ENCODE measurements at regions not wholly inside any gene's neighbourhood (a gene's known extent, or its start where the extent isn't known, plus 50 kb on each side); places are given as distances from the start of the nearest gene placed in this dataset.
A peak's percentile ranks its signal among the peaks of the same experiment; 100 is the strongest.

DNA sequence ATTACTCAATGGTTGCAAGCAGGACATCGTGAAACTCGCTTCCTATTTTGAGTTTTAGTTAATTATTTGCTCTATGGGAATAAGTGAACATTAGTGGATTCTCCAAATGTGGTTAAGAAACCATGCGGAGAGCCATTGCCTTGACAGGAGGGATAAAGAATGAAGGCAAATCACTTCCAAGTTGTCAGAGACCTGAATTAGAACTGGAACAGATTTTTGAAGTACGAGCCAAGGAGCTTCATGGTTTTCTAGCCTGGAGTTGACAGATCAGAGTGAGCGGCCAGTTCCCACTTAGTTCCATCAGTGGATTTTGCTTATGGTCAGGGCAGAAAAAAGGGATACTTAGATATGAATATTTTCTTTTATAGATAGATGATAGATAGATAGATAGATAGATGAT lies 171.4 kb upstream of the CDH10 start:
- H3K9me3 ChIP-seq (ENCODE audit: control insufficient read depth in 2 of 3, low read length in 3 of 3), result no peaks in the 10 kb centered on the region
- no peak overlapping the region for H3K27ac ChIP-seq (ENCODE audit: low read depth, low read length)
- no peaks in the 10 kb centered on the region for H3K4me1 ChIP-seq (ENCODE audit: control insufficient read depth in 2 of 2, insufficient read depth in 2 of 2, low read length in 2 of 2)
- intact Hi-C loops (cut with micrococcal nuclease), result no loop called here
- Mint-ChIP-seq H3K9me3 (peaks cover 0 to 32% (median 10%) of the 10 kb centered on the region in 11 donors), H3K27ac (no peak overlapping the region), H3K4me3 (no peak overlapping the region), H3K36me3 (no peaks in the 10 kb centered on the region), H3K4me1 (no peaks in the 10 kb centered on the region), H3K27me3 (no peaks in the 10 kb centered on the region)
- no peak for DNase-seq
- ChIA-PET POLR2A (no interaction called here), CTCF (no interaction called here)
- no peak for ATAC-seq
- H3K4me3 ChIP-seq (ENCODE audit: low read length), result no peak overlapping the region
- no peaks in the 10 kb centered on the region for H3K27me3 ChIP-seq (ENCODE audit: control insufficient read depth in 2 of 2, insufficient read depth in 2 of 2, low read length in 2 of 2)
- H3K36me3 ChIP-seq (ENCODE audit: control insufficient read depth in 2 of 3, insufficient read depth in 3 of 3, low read length in 3 of 3), result no peaks in the 10 kb centered on the region

DNA sequence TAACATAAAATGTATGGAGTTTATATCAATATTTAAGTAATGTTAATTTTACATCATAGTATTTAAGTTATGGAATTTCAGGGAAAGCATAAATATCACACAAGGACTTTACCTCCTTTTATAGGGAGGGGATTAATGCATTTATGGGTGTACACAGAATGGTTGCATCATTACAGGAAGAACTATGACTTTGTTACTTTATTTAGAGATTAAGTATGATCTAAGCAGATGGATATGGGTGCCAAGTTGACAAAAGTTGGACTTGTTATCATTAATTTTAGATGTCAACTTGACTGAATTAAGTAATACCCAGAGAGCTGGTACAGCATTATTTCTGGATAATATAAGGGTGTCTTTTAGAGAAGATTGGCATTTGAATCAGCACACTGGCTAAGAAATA lies 160.5 kb upstream of the CDH10 start:
- no peaks in the 10 kb centered on the region for H3K4me1 Mint-ChIP-seq
- Histone ChIP-seq H3K4me3 (ENCODE audit: low read length) (no peak overlapping the region), H3K4me1 (ENCODE audit: control insufficient read depth in 2 of 2, insufficient read depth in 2 of 2, low read length in 2 of 2) (no peaks in the 10 kb centered on the region), H3K27me3 (ENCODE audit: control insufficient read depth in 2 of 2, insufficient read depth in 2 of 2, low read length in 2 of 2) (no peaks in the 10 kb centered on the region), H3K27ac (ENCODE audit: low read depth, low read length) (no peak overlapping the region), H3K9me3 (ENCODE audit: control insufficient read depth in 2 of 3, low read length in 3 of 3) (peaks cover 0 to 9% (median 0%) of the 10 kb centered on the region in 3 experiments), H3K36me3 (ENCODE audit: control insufficient read depth in 2 of 3, insufficient read depth in 3 of 3, low read length in 3 of 3) (no peaks in the 10 kb centered on the region)
- ChIA-PET POLR2A (no interaction called here), CTCF (no interaction called here)
- no peaks in the 10 kb centered on the region for H3K27me3 Mint-ChIP-seq
- H3K9me3 Mint-ChIP-seq, result peaks cover 2 to 19% (median 14%) of the 10 kb centered on the region in 11 donors
- no peaks in the 10 kb centered on the region for H3K36me3 Mint-ChIP-seq
- ATAC-seq, result no peak
- no peak overlapping the region for H3K27ac Mint-ChIP-seq
- H3K4me3 Mint-ChIP-seq, result no peak overlapping the region
- intact Hi-C loops (cut with micrococcal nuclease), result no loop called here
- no peak for DNase-seq

DNA sequence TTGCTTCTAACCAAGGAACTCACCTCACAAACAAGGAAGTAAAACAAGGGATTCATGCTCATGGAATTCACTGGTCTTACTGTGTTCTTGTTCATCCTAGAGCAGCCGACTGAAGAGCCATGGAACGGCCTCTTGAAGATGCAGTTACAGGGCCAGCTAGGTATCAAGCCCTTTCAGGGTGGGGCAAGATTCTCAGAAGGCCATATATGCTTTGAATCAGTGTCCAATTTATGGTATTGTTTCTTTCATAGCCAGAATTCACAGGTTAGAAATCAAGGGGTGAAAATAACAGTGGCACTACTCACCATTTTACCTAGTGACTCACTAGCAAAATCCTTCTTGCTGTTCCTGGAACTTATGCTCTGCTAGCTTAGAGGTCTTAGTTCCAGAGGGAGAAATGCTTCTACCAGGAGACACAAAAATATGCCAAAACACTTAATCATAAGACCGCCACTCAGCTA lies 159.5 kb upstream of the CDH10 start:
- H3K36me3 Mint-ChIP-seq, result no peaks in the 10 kb centered on the region
- DNase-seq, result no peak
- intact Hi-C loops (cut with micrococcal nuclease), result no loop called here
- Histone ChIP-seq H3K36me3 (ENCODE audit: control insufficient read depth in 2 of 3, insufficient read depth in 3 of 3, low read length in 3 of 3) (no peaks in the 10 kb centered on the region), H3K4me1 (ENCODE audit: control insufficient read depth in 2 of 2, insufficient read depth in 2 of 2, low read length in 2 of 2) (no peaks in the 10 kb centered on the region), H3K27me3 (ENCODE audit: control insufficient read depth in 2 of 2, insufficient read depth in 2 of 2, low read length in 2 of 2) (no peaks in the 10 kb centered on the region), H3K27ac (ENCODE audit: low read depth, low read length) (no peak overlapping the region), H3K4me3 (ENCODE audit: low read length) (no peak overlapping the region), H3K9me3 (ENCODE audit: control insufficient read depth in 2 of 3, low read length in 3 of 3) (peaks cover 0 to 9% (median 0%) of the 10 kb centered on the region in 3 experiments)
- POLR2A ChIA-PET, result no interaction called here
- no peak for ATAC-seq
- H3K4me1 Mint-ChIP-seq, result no peaks in the 10 kb centered on the region
- H3K9me3 Mint-ChIP-seq, result peaks cover 1 to 14% (median 10%) of the 10 kb centered on the region in 11 donors
- H3K27ac Mint-ChIP-seq, result no peak overlapping the region
- no peak overlapping the region for H3K4me3 Mint-ChIP-seq
- H3K27me3 Mint-ChIP-seq, result no peaks in the 10 kb centered on the region
- CTCF ChIA-PET, result no interaction called here

DNA sequence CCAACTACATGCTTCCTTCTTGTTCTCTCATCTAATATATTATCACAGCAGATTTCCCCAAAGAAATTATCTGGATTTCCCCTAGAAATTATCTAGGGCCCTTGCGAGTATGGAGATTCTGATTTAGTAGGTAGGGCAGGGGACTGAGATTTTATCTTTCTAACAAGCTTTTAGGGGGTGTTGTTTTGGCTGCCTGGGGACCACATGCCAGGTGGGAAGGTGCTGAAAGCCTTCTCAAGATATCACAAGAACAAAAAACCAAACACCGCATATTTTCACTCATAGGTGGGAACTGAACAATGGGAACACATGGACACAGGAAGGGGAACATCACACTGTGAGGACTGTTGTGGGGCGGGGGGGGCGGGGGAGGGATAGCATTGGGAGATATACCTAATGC lies 146.5 kb upstream of the CDH10 start:
- POLR2A ChIA-PET, result no interaction called here
- H3K4me1 ChIP-seq (ENCODE audit: control insufficient read depth in 2 of 2, insufficient read depth in 2 of 2, low read length in 2 of 2), result no peaks in the 10 kb centered on the region
- DNase-seq (no peak), ATAC-seq (no peak)
- no peak overlapping the region for H3K4me3 Mint-ChIP-seq
- H3K36me3 ChIP-seq (ENCODE audit: control insufficient read depth in 2 of 3, insufficient read depth in 3 of 3, low read length in 3 of 3), result no peaks in the 10 kb centered on the region
- no peaks in the 10 kb centered on the region for H3K27me3 ChIP-seq (ENCODE audit: control insufficient read depth in 2 of 2, insufficient read depth in 2 of 2, low read length in 2 of 2)
- peak overlapping the region in 1 of 9 donors; percentile 48 for H3K27ac Mint-ChIP-seq
- no peaks in the 10 kb centered on the region for H3K9me3 ChIP-seq (ENCODE audit: control insufficient read depth in 2 of 3, low read length in 3 of 3)
- CTCF ChIA-PET, result no interaction called here
- no peak overlapping the region for H3K27ac ChIP-seq (ENCODE audit: low read depth, low read length)
- intact Hi-C loops (cut with micrococcal nuclease), result no loop called here
- H3K9me3 Mint-ChIP-seq, result peaks cover 2 to 25% (median 10%) of the 10 kb centered on the region in 11 donors
- H3K4me1 Mint-ChIP-seq, result no peaks in the 10 kb centered on the region
- H3K36me3 Mint-ChIP-seq, result peaks cover 0 to 7% (median 0%) of the 10 kb centered on the region in 5 donors
- H3K4me3 ChIP-seq (ENCODE audit: low read length), result no peak overlapping the region
- H3K27me3 Mint-ChIP-seq, result no peaks in the 10 kb centered on the region

DNA sequence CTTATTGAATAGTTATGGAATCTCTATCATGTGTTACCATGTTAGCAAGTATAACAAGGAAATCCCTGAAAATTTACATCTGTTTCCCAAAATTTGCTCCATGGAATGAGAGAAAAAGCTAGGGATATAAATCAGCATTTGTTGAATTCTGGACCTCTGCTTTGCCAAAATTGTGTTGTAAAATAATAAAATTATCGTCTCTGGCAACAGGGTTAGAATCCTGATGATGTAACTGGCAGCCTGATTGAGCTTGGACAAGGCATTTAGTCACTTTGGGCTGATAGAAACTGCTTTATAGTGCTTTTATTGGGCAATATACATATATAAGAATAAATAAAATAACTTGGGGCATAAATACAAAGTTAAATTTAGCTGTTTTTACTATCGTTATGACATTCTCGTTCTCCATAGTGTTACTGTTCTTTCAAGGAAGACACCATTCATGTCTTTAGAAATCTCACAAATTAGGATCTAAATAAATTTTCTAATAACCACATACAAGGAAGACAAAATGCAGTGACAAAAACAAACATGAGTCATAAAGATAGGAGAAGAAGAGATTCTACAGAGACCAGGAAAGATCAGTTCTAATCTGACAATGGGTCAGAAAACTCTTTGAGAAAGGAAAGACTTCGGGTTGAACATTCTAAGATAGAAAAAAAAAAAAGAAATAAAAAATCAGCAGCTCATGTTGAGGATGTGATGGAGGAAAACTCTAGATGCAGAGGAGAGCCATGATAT lies 145.0 kb upstream of the CDH10 start:
- Mint-ChIP-seq H3K27ac (no peak overlapping the region), H3K9me3 (peaks cover 2 to 25% (median 10%) of the 10 kb centered on the region in 11 donors), H3K4me1 (no peaks in the 10 kb centered on the region), H3K27me3 (no peaks in the 10 kb centered on the region), H3K4me3 (no peak overlapping the region), H3K36me3 (peaks cover 0 to 7% (median 0%) of the 10 kb centered on the region in 5 donors)
- no peaks in the 10 kb centered on the region for H3K36me3 ChIP-seq (ENCODE audit: control insufficient read depth in 2 of 3, insufficient read depth in 3 of 3, low read length in 3 of 3)
- H3K27me3 ChIP-seq (ENCODE audit: control insufficient read depth in 2 of 2, insufficient read depth in 2 of 2, low read length in 2 of 2), result no peaks in the 10 kb centered on the region
- no peak overlapping the region for H3K4me3 ChIP-seq (ENCODE audit: low read length)
- CTCF ChIA-PET, result no interaction called here
- POLR2A ChIA-PET, result no interaction called here
- DNase-seq (no peak), ATAC-seq (no peak)
- no peak overlapping the region for H3K27ac ChIP-seq (ENCODE audit: low read depth, low read length)
- no peaks in the 10 kb centered on the region for H3K4me1 ChIP-seq (ENCODE audit: control insufficient read depth in 2 of 2, insufficient read depth in 2 of 2, low read length in 2 of 2)
- H3K9me3 ChIP-seq (ENCODE audit: control insufficient read depth in 2 of 3, low read length in 3 of 3), result no peaks in the 10 kb centered on the region
- intact Hi-C loops (cut with micrococcal nuclease), result no loop called here

DNA sequence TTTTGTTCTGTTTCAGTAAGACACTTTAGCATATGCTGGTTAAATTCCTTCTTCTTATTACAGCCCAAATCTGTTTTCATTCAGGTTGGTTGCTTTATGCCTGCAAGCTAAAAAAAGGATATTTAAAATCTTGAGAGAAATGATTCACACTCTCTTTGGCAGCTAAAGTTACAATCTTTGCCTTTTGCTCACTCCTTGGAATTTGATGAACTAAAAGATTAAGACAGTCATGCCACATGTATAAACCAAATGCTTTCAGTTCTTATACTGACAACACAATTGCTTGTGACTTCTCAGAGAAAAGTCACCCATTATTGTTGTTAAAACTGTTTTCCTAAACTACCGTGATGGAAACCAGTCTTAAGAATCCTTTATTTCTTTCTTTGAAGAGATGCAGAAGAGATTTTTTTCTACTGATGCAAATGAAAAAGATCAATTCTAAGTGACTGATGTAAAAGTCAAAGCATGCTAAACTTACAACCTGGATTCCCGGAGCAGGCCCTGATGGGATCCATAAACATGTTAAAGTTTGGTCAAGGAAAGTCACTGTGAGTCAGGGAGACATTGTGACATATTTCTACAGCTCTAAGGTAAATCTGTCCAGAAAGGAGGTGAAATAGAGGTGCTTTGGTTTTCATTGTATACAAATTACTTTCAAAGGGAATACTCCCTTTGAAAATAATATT lies 144.2 kb upstream of the CDH10 start:
- H3K4me1 ChIP-seq (ENCODE audit: control insufficient read depth in 2 of 2, insufficient read depth in 2 of 2, low read length in 2 of 2), result no peaks in the 10 kb centered on the region
- ChIA-PET CTCF (no interaction called here), POLR2A (no interaction called here)
- Mint-ChIP-seq H3K9me3 (peaks cover 2 to 26% (median 10%) of the 10 kb centered on the region in 11 donors), H3K27ac (no peak overlapping the region), H3K27me3 (no peaks in the 10 kb centered on the region), H3K4me1 (no peaks in the 10 kb centered on the region), H3K4me3 (no peak overlapping the region), H3K36me3 (peaks cover 0 to 7% (median 0%) of the 10 kb centered on the region in 5 donors)
- intact Hi-C loops (cut with micrococcal nuclease), result no loop called here
- ATAC-seq (no peak), DNase-seq (no peak)
- H3K27me3 ChIP-seq (ENCODE audit: control insufficient read depth in 2 of 2, insufficient read depth in 2 of 2, low read length in 2 of 2), result no peaks in the 10 kb centered on the region
- H3K4me3 ChIP-seq (ENCODE audit: low read length), result no peak overlapping the region
- no peaks in the 10 kb centered on the region for H3K36me3 ChIP-seq (ENCODE audit: control insufficient read depth in 2 of 3, insufficient read depth in 3 of 3, low read length in 3 of 3)
- no peak overlapping the region for H3K27ac ChIP-seq (ENCODE audit: low read depth, low read length)
- H3K9me3 ChIP-seq (ENCODE audit: control insufficient read depth in 2 of 3, low read length in 3 of 3), result no peaks in the 10 kb centered on the region

DNA sequence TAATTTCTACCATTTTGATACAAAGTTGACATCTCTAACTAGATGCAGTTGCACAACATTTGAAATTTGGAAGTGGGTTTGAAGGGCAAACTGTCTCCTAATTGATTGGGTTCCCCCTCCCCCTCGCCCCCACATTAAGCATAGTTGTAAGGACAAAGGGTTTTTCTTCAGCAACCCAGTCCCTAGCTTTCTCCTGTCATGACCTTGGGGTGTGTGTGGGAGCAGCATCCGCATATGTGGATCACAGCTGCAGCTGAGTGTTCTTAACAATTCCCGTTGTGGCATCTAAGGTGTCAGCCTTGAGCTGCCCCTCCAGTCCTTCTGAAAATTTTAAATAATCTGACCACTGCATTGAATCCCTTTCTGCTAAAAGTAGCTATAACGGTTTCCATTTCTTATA lies 141.3 kb upstream of the CDH10 start:
- Mint-ChIP-seq H3K4me1 (no peaks in the 10 kb centered on the region), H3K4me3 (no peak overlapping the region), H3K27ac (no peak overlapping the region), H3K36me3 (peaks cover 0 to 4% (median 0%) of the 10 kb centered on the region in 5 donors), H3K9me3 (peaks cover 0 to 25% (median 7%) of the 10 kb centered on the region in 11 donors), H3K27me3 (no peaks in the 10 kb centered on the region)
- H3K4me3 ChIP-seq (ENCODE audit: low read length), result no peak overlapping the region
- no peaks in the 10 kb centered on the region for H3K9me3 ChIP-seq (ENCODE audit: control insufficient read depth in 2 of 3, low read length in 3 of 3)
- CTCF ChIA-PET, result no interaction called here
- no peaks in the 10 kb centered on the region for H3K36me3 ChIP-seq (ENCODE audit: control insufficient read depth in 2 of 3, insufficient read depth in 3 of 3, low read length in 3 of 3)
- no peaks in the 10 kb centered on the region for H3K4me1 ChIP-seq (ENCODE audit: control insufficient read depth in 2 of 2, insufficient read depth in 2 of 2, low read length in 2 of 2)
- DNase-seq, result no peak
- H3K27me3 ChIP-seq (ENCODE audit: control insufficient read depth in 2 of 2, insufficient read depth in 2 of 2, low read length in 2 of 2), result no peaks in the 10 kb centered on the region
- intact Hi-C loops (cut with micrococcal nuclease), result no loop called here
- no peak for ATAC-seq
- POLR2A ChIA-PET, result no interaction called here
- no peak overlapping the region for H3K27ac ChIP-seq (ENCODE audit: low read depth, low read length)

All from naive thymus-derived CD4-positive, alpha-beta T cell (primary cell).